ENCODE measurements at regions not wholly inside any gene's neighbourhood (a gene's known extent, or its start where the extent isn't known, plus 50 kb on each side); places are given as distances from the start of the nearest gene placed in this dataset.

DNA sequence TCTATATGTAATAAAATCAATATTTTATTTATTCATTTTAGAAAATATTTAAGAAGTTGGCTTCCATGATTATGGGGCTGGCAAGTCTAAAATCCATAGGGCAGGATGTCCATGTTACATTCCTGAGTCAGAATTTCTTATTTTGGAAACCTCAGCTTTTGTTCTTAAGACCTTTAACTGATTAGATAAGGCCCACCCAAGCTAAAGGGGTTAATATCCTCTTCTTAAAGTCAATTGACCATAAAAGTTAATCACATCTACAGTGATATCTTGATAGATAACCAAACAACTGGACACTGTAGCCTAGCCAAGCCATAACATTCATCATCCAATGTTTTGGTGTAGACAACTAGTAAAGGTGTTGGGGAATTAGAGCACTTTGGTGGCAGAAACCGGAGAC is 1035.4 kb upstream of the ZEB2 start:
- Histone ChIP-seq H3K9me3 (ENCODE audit: control insufficient read depth in 1 of 2, insufficient read depth in 1 of 2, low read length in 2 of 2) (no peaks in the 10 kb centered on the region), H3K27ac (ENCODE audit: low read depth in 1 of 2, low read length in 2 of 2) (no peak overlapping the region), H3K27me3 (ENCODE audit: control insufficient read depth in 1 of 2, insufficient read depth in 2 of 2, low read length in 2 of 2) (no peaks in the 10 kb centered on the region), H3K4me1 (ENCODE audit: insufficient read depth, low read length) (no peaks in the 10 kb centered on the region), H3K4me3 (ENCODE audit: low read length) (no peak overlapping the region), H3K36me3 (ENCODE audit: insufficient read depth, low read length) (no peaks in the 10 kb centered on the region)
- Mint-ChIP-seq H3K27me3 (no peaks in the 10 kb centered on the region), H3K27ac (no peak overlapping the region), H3K4me3 (no peak overlapping the region), H3K9me3 (no peaks in the 10 kb centered on the region), H3K4me1 (ENCODE audit: low read depth) (no peaks in the 10 kb centered on the region), H3K36me3 (ENCODE audit: low read depth) (no peaks in the 10 kb centered on the region)
- ChIA-PET POLR2A (no interaction called here), CTCF (interaction anchor here (0.6 kb wide), 1 partner anchor 1160 kb away, joined by 4 read pairs; no protein-coding TSS in a partner anchor)
- no peak for DNase-seq
- TF ChIP-seq, protein P1, sequence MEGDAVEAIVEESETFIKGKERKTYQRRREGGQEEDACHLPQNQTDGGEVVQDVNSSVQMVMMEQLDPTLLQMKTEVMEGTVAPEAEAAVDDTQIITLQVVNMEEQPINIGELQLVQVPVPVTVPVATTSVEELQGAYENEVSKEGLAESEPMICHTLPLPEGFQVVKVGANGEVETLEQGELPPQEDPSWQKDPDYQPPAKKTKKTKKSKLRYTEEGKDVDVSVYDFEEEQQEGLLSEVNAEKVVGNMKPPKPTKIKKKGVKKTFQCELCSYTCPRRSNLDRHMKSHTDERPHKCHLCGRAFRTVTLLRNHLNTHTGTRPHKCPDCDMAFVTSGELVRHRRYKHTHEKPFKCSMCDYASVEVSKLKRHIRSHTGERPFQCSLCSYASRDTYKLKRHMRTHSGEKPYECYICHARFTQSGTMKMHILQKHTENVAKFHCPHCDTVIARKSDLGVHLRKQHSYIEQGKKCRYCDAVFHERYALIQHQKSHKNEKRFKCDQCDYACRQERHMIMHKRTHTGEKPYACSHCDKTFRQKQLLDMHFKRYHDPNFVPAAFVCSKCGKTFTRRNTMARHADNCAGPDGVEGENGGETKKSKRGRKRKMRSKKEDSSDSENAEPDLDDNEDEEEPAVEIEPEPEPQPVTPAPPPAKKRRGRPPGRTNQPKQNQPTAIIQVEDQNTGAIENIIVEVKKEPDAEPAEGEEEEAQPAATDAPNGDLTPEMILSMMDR (IDR thresholded peaks at IDR 0.05), result no peak
- ATAC-seq (ENCODE audit: poor library complexity), result no peak
- intact Hi-C loops (cut with DNase I, micrococcal nuclease), result no loop called here

DNA sequence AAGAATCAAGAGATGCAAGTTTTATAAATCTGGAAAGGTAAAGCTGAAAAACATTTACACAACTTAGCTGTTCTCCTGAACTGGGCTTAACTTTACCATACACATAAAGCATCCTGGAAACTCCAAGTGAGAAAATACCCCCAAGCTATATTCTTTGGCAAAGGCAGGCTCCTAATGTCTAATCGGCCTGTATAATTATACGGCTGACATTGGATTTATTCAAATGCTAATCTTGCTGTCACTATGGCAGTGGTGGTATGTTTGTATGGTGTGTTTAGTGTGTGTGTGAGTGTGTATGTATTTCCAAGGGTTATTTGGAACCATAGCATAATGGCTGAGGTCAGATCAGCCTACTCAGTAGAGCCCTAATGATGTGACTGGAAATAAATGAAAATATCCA is 1031.8 kb upstream of the ZEB2 start:
- Histone ChIP-seq H3K9me3 (ENCODE audit: control insufficient read depth in 1 of 2, insufficient read depth in 1 of 2, low read length in 2 of 2) (no peaks in the 10 kb centered on the region), H3K27ac (ENCODE audit: low read depth in 1 of 2, low read length in 2 of 2) (no peak overlapping the region), H3K27me3 (ENCODE audit: control insufficient read depth in 1 of 2, insufficient read depth in 2 of 2, low read length in 2 of 2) (no peaks in the 10 kb centered on the region), H3K4me1 (ENCODE audit: insufficient read depth, low read length) (no peaks in the 10 kb centered on the region), H3K4me3 (ENCODE audit: low read length) (no peak overlapping the region), H3K36me3 (ENCODE audit: insufficient read depth, low read length) (no peaks in the 10 kb centered on the region)
- POLR2A ChIA-PET, result no interaction called here
- intact Hi-C loops (cut with DNase I, micrococcal nuclease), result no loop called here
- ATAC-seq (ENCODE audit: poor library complexity), result no peak
- Mint-ChIP-seq H3K27me3 (no peaks in the 10 kb centered on the region), H3K4me1 (ENCODE audit: low read depth) (no peaks in the 10 kb centered on the region), H3K4me3 (no peak overlapping the region), H3K36me3 (ENCODE audit: low read depth) (no peaks in the 10 kb centered on the region), H3K27ac (no peak overlapping the region), H3K9me3 (no peaks in the 10 kb centered on the region)
- CTCF ChIA-PET, result interaction anchor here (1.0 kb wide), 1 partner anchor 12 kb away, joined by 3 read pairs; no protein-coding TSS in a partner anchor
- no peak for DNase-seq
- TF ChIP-seq, protein P1 (IDR thresholded peaks at IDR 0.05), result no peak

DNA sequence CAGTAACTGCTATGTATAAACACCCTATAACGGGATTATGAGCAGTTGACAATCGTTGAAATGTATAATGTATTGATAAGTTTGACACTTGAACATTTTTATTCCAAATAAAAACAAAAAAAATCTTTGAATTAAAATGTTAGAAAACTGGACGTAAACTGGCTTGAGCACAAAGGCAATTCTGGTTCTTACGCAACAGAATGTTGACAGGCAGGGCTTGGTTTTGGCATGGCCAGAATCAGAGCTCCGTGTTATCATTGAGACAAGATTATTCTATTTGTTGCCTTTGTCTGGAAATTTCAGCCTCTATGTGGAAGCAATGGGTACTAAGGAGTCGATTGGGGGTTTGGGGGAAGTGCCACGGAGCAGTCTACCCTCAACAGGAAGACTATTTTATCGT is 1028.6 kb upstream of the ZEB2 start:
- Histone ChIP-seq H3K4me3 (ENCODE audit: low read length) (no peak overlapping the region), H3K27me3 (ENCODE audit: control insufficient read depth in 1 of 2, insufficient read depth in 2 of 2, low read length in 2 of 2) (no peaks in the 10 kb centered on the region), H3K4me1 (ENCODE audit: insufficient read depth, low read length) (no peaks in the 10 kb centered on the region), H3K36me3 (ENCODE audit: insufficient read depth, low read length) (no peaks in the 10 kb centered on the region), H3K9me3 (ENCODE audit: control insufficient read depth in 1 of 2, insufficient read depth in 1 of 2, low read length in 2 of 2) (no peaks in the 10 kb centered on the region), H3K27ac (ENCODE audit: low read depth in 1 of 2, low read length in 2 of 2) (no peak overlapping the region)
- POLR2A ChIA-PET, result no interaction called here
- intact Hi-C loops (cut with DNase I, micrococcal nuclease), result no loop called here
- Mint-ChIP-seq H3K9me3 (no peaks in the 10 kb centered on the region), H3K4me3 (no peak overlapping the region), H3K27ac (no peak overlapping the region), H3K27me3 (no peaks in the 10 kb centered on the region), H3K36me3 (ENCODE audit: low read depth) (no peaks in the 10 kb centered on the region), H3K4me1 (ENCODE audit: low read depth) (no peaks in the 10 kb centered on the region)
- no peak for DNase-seq
- TF ChIP-seq, protein P1 (IDR thresholded peaks at IDR 0.05), result no peak
- CTCF ChIA-PET, result no interaction called here
- no peak for ATAC-seq (ENCODE audit: poor library complexity)
